Progenitor cell of endocrine pancreas (in vitro differentiated cells): ENCODE measurements at regions not wholly inside any gene's neighbourhood (a gene's known extent, or its start where the extent isn't known, plus 50 kb on each side); places are given as distances from the start of the nearest gene placed in this dataset.
"Not testable (repeated sequence)": the region's sequence is repeated elsewhere in the genome, so short reads cannot be mapped to it uniquely, and the experiment has no call there.

Source experiments
- DNase-seq: peaks from one replicate; pipeline ENCODE4 v3.0.0; 2021; ENCODE audit warnings: low spot score; ENCODE audit not compliant: unreplicated experiment
- H3K27ac Mint-ChIP-seq: 2 replicates; pipeline ENCODE4 v1.8.0; 2021; ENCODE audit warnings: mild to moderate bottlenecking, moderate library complexity, mixed read lengths
- H3K27me3 Mint-ChIP-seq: 2 replicates; pipeline ENCODE4 v1.8.0; 2021; ENCODE audit warnings: mixed read lengths
- H3K36me3 Mint-ChIP-seq: 2 replicates; pipeline ENCODE4 v1.8.0; 2022; ENCODE audit warnings: mixed read lengths; ENCODE audit not compliant: insufficient read depth
- H3K4me1 Mint-ChIP-seq: 2 replicates; pipeline ENCODE4 v1.8.0; 2021; ENCODE audit warnings: low read depth, mixed read lengths
- H3K4me3 Mint-ChIP-seq: 2 replicates; pipeline ENCODE4 v1.8.0; 2021; ENCODE audit warnings: low read depth, mild to moderate bottlenecking, moderate library complexity, mixed read lengths
- H3K9me3 Mint-ChIP-seq: 2 replicates; pipeline ENCODE4 v1.8.0; 2021; ENCODE audit warnings: low read depth, mixed read lengths
- TF ChIP-seq, protein P1 (sequence below): fragments of 200-600 bp; sonication (generic); IDR thresholded peaks from one replicate; pipeline ENCODE4 v1.5.0; 2021; ENCODE audit warnings: antibody characterized with exemption, mild to moderate bottlenecking; ENCODE audit not compliant: unreplicated experiment

DNA sequence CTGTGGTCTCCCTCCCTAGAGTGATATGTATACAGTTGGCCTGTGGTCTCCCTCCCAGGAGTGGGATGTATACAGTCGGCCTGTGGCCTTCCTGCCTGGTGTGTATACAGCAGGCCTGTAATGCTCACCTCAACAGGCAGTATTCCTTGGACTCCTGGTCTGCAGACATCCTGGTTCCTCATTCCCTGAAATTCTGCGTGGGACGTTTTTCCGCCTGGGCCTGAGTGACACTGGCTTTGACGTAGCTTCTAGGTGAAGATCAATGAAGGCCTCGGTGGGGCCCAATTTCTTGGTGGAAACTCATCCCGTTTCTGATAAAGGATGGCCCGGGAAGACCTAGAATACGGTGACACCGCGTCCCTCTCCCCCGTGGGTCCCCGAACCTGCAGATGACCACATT, 98.7 kb upstream of the PPP2R3B start:
- DNase-seq, result no peak
- Mint-ChIP-seq H3K27me3 (peaks cover 17% of the 10 kb centered on the region), H3K4me1 (peaks cover 3% of the 10 kb centered on the region), H3K4me3 (no peak overlapping the region), H3K36me3 (no peaks in the 10 kb centered on the region), H3K27ac (no peak overlapping the region), H3K9me3 (peaks cover 7% of the 10 kb centered on the region)
- TF ChIP-seq, protein P1, sequence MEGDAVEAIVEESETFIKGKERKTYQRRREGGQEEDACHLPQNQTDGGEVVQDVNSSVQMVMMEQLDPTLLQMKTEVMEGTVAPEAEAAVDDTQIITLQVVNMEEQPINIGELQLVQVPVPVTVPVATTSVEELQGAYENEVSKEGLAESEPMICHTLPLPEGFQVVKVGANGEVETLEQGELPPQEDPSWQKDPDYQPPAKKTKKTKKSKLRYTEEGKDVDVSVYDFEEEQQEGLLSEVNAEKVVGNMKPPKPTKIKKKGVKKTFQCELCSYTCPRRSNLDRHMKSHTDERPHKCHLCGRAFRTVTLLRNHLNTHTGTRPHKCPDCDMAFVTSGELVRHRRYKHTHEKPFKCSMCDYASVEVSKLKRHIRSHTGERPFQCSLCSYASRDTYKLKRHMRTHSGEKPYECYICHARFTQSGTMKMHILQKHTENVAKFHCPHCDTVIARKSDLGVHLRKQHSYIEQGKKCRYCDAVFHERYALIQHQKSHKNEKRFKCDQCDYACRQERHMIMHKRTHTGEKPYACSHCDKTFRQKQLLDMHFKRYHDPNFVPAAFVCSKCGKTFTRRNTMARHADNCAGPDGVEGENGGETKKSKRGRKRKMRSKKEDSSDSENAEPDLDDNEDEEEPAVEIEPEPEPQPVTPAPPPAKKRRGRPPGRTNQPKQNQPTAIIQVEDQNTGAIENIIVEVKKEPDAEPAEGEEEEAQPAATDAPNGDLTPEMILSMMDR, result no peak

DNA sequence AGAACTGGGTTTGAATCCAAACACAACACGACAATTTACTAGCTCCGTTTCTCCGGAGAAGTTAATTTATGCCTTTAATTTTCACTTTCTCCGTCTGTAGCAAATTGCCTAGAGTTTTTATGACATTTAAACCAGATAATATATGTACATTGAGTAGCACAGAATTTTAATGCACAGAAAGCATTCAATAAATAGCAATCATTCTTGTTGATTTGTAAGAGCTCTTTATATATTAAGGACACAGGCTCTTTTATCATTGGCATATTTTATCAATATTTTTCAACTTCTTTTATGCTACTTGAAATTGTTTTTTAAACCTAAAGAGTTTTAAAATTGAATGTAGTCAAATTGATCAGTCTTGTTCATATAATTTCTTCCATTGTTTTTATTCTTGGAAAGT, 99.6 kb upstream of the PPP2R3B start:
- TF ChIP-seq, protein P1, result no peak
- no peak for DNase-seq
- peaks cover 7% of the 10 kb centered on the region for H3K9me3 Mint-ChIP-seq
- no peak overlapping the region for H3K4me3 Mint-ChIP-seq
- H3K4me1 Mint-ChIP-seq, result peaks cover 3% of the 10 kb centered on the region
- H3K27me3 Mint-ChIP-seq, result peaks cover 15% of the 10 kb centered on the region
- no peak overlapping the region for H3K27ac Mint-ChIP-seq
- H3K36me3 Mint-ChIP-seq, result no peaks in the 10 kb centered on the region

DNA sequence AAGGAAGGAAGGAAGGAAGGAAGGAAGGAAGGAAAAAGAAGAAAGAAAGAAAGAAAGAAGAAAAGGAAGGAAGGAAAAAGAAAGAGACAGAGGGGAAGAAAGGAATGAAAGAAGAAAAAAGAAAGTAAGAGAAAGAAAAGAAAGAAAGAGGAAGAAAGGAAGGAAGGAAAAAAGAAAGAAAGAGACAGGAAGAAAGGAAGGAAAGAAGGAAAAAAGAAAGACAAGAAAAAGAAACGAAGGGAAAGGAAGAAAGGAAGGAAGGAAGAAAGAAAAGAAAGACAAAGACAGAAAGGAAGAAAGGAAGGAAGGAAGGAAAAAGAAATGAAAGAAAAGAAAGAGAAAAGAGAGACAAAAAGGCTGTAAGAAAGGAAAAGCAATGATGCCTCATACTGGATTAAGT, 101.1 kb upstream of the PPP2R3B start:
- Mint-ChIP-seq H3K36me3 (no peaks in the 10 kb centered on the region), H3K27me3 (peaks cover 5% of the 10 kb centered on the region), H3K4me1 (no peaks in the 10 kb centered on the region), H3K27ac (no peak overlapping the region), H3K4me3 (no peak overlapping the region), H3K9me3 (peaks cover 7% of the 10 kb centered on the region)
- TF ChIP-seq, protein P1, result no peak
- DNase-seq, result no peak

DNA sequence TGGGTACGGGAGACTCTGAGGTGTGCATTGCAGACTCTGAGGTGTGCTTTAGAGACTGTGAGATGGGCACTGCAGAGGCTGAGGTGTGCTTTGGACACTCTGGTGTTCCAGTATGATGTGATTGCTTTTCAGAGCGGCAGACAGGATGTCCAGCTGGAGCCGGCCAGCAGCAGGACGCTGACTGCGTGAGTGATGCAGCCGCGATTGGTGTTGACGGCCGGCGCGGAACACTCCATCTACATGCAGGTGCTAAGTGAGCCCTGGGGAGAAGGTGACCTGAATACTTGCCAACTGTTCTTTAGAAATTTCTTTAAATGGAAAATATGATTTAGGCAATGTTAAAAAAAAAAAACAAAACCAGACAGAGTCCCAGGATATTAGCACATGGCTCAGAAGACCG, 103.1 kb upstream of the PPP2R3B start:
- H3K9me3 Mint-ChIP-seq, result peaks cover 7% of the 10 kb centered on the region
- no peaks in the 10 kb centered on the region for H3K36me3 Mint-ChIP-seq
- H3K4me3 Mint-ChIP-seq, result no peak overlapping the region
- TF ChIP-seq, protein P1, result no peak
- DNase-seq, result no peak
- no peaks in the 10 kb centered on the region for H3K4me1 Mint-ChIP-seq
- no peak overlapping the region for H3K27ac Mint-ChIP-seq
- peaks cover 13% of the 10 kb centered on the region for H3K27me3 Mint-ChIP-seq

DNA sequence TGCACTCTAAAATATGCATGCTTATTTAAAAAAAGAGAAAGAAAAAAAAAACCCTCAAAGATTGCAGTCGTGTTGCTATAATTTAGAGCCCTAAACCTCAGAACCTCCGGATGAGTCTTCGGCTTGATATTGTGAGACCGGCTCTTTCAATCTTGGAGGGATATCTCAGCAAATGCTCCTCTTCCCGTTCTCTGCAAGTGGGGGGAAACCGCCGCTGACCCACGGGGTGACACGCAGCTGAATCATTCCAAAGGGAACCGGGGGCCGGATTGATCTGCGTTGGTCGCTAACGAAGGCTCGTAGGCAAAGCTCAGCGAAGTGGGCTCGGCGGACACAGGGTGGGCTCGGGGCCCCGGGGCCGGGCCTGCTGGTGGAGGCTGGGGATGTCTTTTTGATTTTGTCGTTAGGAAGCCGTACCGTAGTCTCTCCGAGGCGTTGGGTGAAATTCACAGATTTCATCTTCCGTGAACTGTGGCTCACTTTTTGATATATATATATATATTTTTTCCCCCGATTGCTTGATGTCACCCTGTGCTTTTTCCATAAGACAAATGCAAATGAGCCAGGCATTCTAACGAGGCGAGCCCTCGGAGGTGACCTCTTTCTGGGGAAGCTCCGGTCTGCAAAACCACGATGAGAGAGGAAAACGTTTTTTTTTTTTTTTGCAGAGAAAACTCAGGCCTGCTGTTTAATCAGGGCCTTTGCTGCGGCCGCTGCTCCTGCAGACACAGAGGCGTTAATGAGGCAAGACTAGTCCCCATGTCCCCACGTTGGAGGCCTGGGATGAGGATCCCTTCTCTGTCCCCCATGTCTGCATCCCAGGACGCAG, 110.7 kb upstream of the PPP2R3B start:
- DNase-seq, result no peak
- Mint-ChIP-seq H3K27ac (no peak overlapping the region), H3K4me3 (no peak overlapping the region), H3K9me3 (no peaks in the 10 kb centered on the region), H3K27me3 (peaks cover 53% of the 10 kb centered on the region), H3K4me1 (peaks cover 1% of the 10 kb centered on the region), H3K36me3 (no peaks in the 10 kb centered on the region)
- TF ChIP-seq, protein P1, result no peak

DNA sequence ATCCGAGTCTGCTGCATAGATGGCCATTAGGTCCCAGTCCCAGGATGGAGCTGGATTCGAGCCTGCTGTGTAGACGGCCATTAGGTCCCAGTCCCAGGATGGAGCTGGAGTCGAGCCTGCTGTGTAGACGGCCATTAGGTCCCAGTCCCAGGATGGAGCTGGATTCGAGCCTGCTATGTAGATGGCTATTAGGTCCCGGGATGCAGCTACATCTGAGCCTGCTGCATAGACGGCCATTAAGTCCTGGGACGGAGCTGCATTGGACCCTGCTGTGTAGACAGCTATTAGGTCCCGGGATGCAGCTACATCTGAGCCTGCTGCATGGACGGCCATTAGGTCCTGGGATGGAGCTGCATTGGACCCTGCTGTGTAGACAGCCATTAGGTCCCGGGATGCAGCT, 112.2 kb upstream of the PPP2R3B start:
- DNase-seq, H3K4me3 Mint-ChIP-seq, H3K36me3 Mint-ChIP-seq, H3K4me1 Mint-ChIP-seq, H3K9me3 Mint-ChIP-seq, H3K27ac Mint-ChIP-seq: not testable (repeated sequence)
- peaks cover 53% of the 10 kb centered on the region for H3K27me3 Mint-ChIP-seq
